HCT116 (cell line): ENCODE measurements at regions not wholly inside any gene's neighbourhood (a gene's known extent, or its start where the extent isn't known, plus 50 kb on each side); places are given as distances from the start of the nearest gene placed in this dataset.

ENCODE experiments used
- ATAC-seq: fragments of 200-7000 bp; cut with Tn5 transposase; 2 replicates; pipeline ENCODE4 v1.9.1; 2020; ENCODE audit warnings: mild to moderate bottlenecking, moderate library complexity
- BruUV-seq: library from RNA; stranded (reverse); fragments of 400-500 nt; replicated peaks from 2 replicates; lab custom pipeline; 2021; lab: Mats Ljungman, UMichigan
- CTCF ChIA-PET: fragments of 300-600 bp; sonication (Branson Sonifier 250); formaldehyde crosslinking; loops from one replicate; lab custom pipeline; 2021; ENCODE audit warnings: antibody characterized with exemption; lab: Charles Lee
- POLR2A ChIA-PET: fragments of 300-600, 350-600 bp; sonication (Branson Sonifier 250); formaldehyde crosslinking; loops from one replicate; lab custom pipeline; 2021; ENCODE audit warnings: antibody characterized with exemption; lab: Charles Lee
- RAD21 ChIA-PET, 2 experiments: fragments of 300-600 bp; sonication (Branson Sonifier 250); formaldehyde crosslinking; loops; one replicate each; lab custom pipeline; 2023; ENCODE audit warnings: low total read pairs in 2 of 2; ENCODE audit not compliant: uncharacterized antibody in 2 of 2, unreplicated experiment in 2 of 2, low non-redundant PET in 1 of 2; lab: Charles Lee
- DNase-seq: peaks from one replicate; pipeline ENCODE4 v3.0.0-alpha.2; 2010; ENCODE audit warnings: low read depth, low spot score
- H2AFZ ChIP-seq: fragments of 200-600 bp; shearing (Covaris generic), sonication (generic); 2 replicates; pipeline ENCODE4 v1.6.1; 2017; ENCODE audit warnings: low read depth, mixed run types, mixed read lengths, antibody characterized with exemption, low read length; ENCODE audit not compliant: poor library complexity, severe bottlenecking
- H3K27ac ChIP-seq: 2 replicates; pipeline ENCODE4 v1.5.1; 2012; ENCODE audit warnings: low read depth, low read length
- H3K27me3 ChIP-seq: fragments of 200-600 bp; sonication (generic); 2 replicates; pipeline ENCODE4 v1.6.1; 2016; ENCODE audit warnings: mixed run types, low read length, mixed read lengths; ENCODE audit not compliant: insufficient read depth
- H3K36me3 ChIP-seq, 2 experiments: fragments of 200-500 bp in 1 of 2; fragments of 200-600 bp in 1 of 2; sonication (Bioruptor generic) in 1 of 2; sonication (generic) in 1 of 2; 2 replicates each; pipeline versions ENCODE4 v1.5.1 to v1.6.1; 2014 to 2016; ENCODE audit warnings: low read length in 2 of 2, inconsistent platforms in 1 of 2, mixed read lengths in 1 of 2, mixed run types in 1 of 2; ENCODE audit not compliant: insufficient read depth in 2 of 2, control insufficient read depth in 1 of 2
- H3K4me1 ChIP-seq, 2 experiments: fragments of 200-600 bp in 1 of 2; sonication (generic) in 1 of 2; 2 replicates each; pipeline versions ENCODE4 v1.5.1 to v1.6.1; 2012 to 2017; ENCODE audit warnings: low read length in 2 of 2, inconsistent platforms in 1 of 2, mild to moderate bottlenecking in 1 of 2, mixed read lengths in 1 of 2, mixed run types in 1 of 2, moderate library complexity in 1 of 2; ENCODE audit not compliant: insufficient read depth in 2 of 2, control insufficient read depth in 1 of 2
- H3K4me2 ChIP-seq: fragments of 200-600 bp; sonication (generic); 2 replicates; pipeline ENCODE4 v1.6.1; 2017; ENCODE audit warnings: mixed run types, low read length, mixed read lengths
- H3K4me3 ChIP-seq, 2 experiments: fragments of 200-600 bp in 1 of 2; sonication (generic) in 1 of 2; replicated peaks in 1 of 2; 2 replicates each; pipeline ENCODE4 v1.5.1; 2011 to 2016; ENCODE audit warnings: low read length in 2 of 2, control low read depth in 1 of 2, low read depth in 1 of 2, mild to moderate bottlenecking in 1 of 2, mixed read lengths in 1 of 2, mixed run types in 1 of 2
- H3K79me2 ChIP-seq: fragments of 200-600 bp; sonication (generic); 2 replicates; pipeline ENCODE4 v1.6.1; 2017; ENCODE audit warnings: mild to moderate bottlenecking, mixed run types, low read length, moderate library complexity, mixed read lengths; ENCODE audit not compliant: insufficient read depth
- H3K9ac ChIP-seq: fragments of 200-600 bp; sonication (generic); 2 replicates; pipeline ENCODE4 v1.6.1; 2016; ENCODE audit warnings: low read length, mixed read lengths
- H3K9me2 ChIP-seq: fragments of 200-600 bp; sonication (generic), shearing (Covaris generic); 2 replicates; pipeline ENCODE4 v1.6.1; 2017; ENCODE audit warnings: mixed run types, mild to moderate bottlenecking, moderate library complexity; ENCODE audit not compliant: insufficient read depth
- H3K9me3 ChIP-seq, 2 experiments: fragments of 200-500 bp in 1 of 2; fragments of 200-600 bp in 1 of 2; sonication (Bioruptor generic) in 1 of 2; sonication (generic) in 1 of 2; 2 replicates each; pipeline ENCODE4 v1.6.1; 2014 to 2017; ENCODE audit warnings: low read length in 2 of 2, mixed read lengths in 2 of 2, inconsistent platforms in 1 of 2, low read depth in 1 of 2, mild to moderate bottlenecking in 1 of 2, mixed run types in 1 of 2, moderate library complexity in 1 of 2; ENCODE audit not compliant: control insufficient read depth in 1 of 2, insufficient read depth in 1 of 2
- H4K20me1 ChIP-seq: fragments of 200-600 bp; sonication (generic), shearing (Covaris generic); 2 replicates; pipeline ENCODE4 v1.6.1; 2017; ENCODE audit warnings: mixed run types, mild to moderate bottlenecking, moderate library complexity; ENCODE audit not compliant: insufficient read depth
- CBX3 ChIP-seq: IDR thresholded peaks from 2 replicates; pipeline ENCODE4 v1.6.1; 2012; ENCODE audit warnings: low read depth
- CEBPB ChIP-seq: IDR thresholded peaks from 2 replicates; pipeline ENCODE4 v1.6.1; 2012; ENCODE audit warnings: low read depth
- CTCF ChIP-seq, 3 experiments: fragments of 200-600 bp in 1 of 3; sonication (generic) in 1 of 3; IDR thresholded peaks in 2 of 3; conservative IDR thresholded peaks in 1 of 3; 2 replicates each; pipeline ENCODE4 v1.5.1; 2012 to 2017; ENCODE audit warnings: low read depth in 2 of 3, low read length in 2 of 3, antibody characterized with exemption in 1 of 3, borderline replicate concordance in 1 of 3, control low read depth in 1 of 3, mild to moderate bottlenecking in 1 of 3, mixed read lengths in 1 of 3, mixed run types in 1 of 3, moderate library complexity in 1 of 3; ENCODE audit not compliant: insufficient read depth in 1 of 3
- EZH2 ChIP-seq: fragments of 200-600 bp; sonication (generic); IDR thresholded peaks from 2 replicates; pipeline ENCODE4 v1.6.1; 2017; ENCODE audit warnings: antibody characterized with exemption, mixed run types
- FOSL1 ChIP-seq: IDR thresholded peaks from 2 replicates; pipeline ENCODE4 v1.6.1; 2012; ENCODE audit warnings: low read depth
- JUND ChIP-seq: IDR thresholded peaks from 2 replicates; pipeline ENCODE4 v1.6.1; 2012
- MAX ChIP-seq: IDR thresholded peaks from 2 replicates; pipeline ENCODE4 v1.6.1; 2012
- POLR2A ChIP-seq: IDR thresholded peaks from 2 replicates; pipeline ENCODE4 v1.7.0; 2011; ENCODE audit warnings: borderline replicate concordance; ENCODE audit not compliant: insufficient read depth, insufficient read length; ENCODE audit errors: extremely low read depth
- POLR2AphosphoS5 ChIP-seq: IDR thresholded peaks from 2 replicates; pipeline ENCODE4 v1.6.1; 2011; ENCODE audit warnings: mild to moderate bottlenecking, low read depth, low read length, moderate library complexity
- SIN3A ChIP-seq: IDR thresholded peaks from 2 replicates; pipeline ENCODE4 v1.6.1; 2012; ENCODE audit warnings: low read depth
- SRF ChIP-seq: IDR thresholded peaks from 2 replicates; pipeline ENCODE4 v1.6.1; 2012; ENCODE audit warnings: low read depth
- TCF7L2 ChIP-seq: IDR thresholded peaks from 2 replicates; pipeline ENCODE4 v1.7.0; 2011; ENCODE audit warnings: borderline replicate concordance, inconsistent platforms; ENCODE audit not compliant: insufficient read depth, insufficient read length; ENCODE audit errors: extremely low read depth
- ZBTB33 ChIP-seq: IDR thresholded peaks from 2 replicates; pipeline ENCODE4 v1.6.1; 2011; ENCODE audit warnings: mild to moderate bottlenecking, low read length, moderate library complexity; ENCODE audit not compliant: insufficient replicate concordance; ENCODE audit errors: extremely low read depth
- intact Hi-C: fragments of 100-400 bp; cut with micrococcal nuclease; formaldehyde crosslinking; loops from 2 replicates; pipeline ENCODE4 v1.10.0; 2022

GRCh38 chr3:192061426-192061825, 600.5 kb downstream of the PYDC2 start (continued):
- no peak for TF ChIP-seq CTCF (IDR thresholded peaks at IDR 0.05 in 2 of 3, conservative IDR thresholded peaks at IDR 0.05 in 1 of 3; ENCODE audit: borderline replicate concordance in 1 of 3, insufficient read depth in 1 of 3, low read depth in 2 of 3, low read length in 2 of 3)
- no peak for TF ChIP-seq CBX3
- no peak for TF ChIP-seq FOSL1
- TF ChIP-seq POLR2AphosphoS5: no peak
- no peak for TF ChIP-seq SIN3A
- TF ChIP-seq MAX: no peak
- TF ChIP-seq EZH2: no peak

GRCh38 chr3:192062186-192062585, 601.2 kb downstream of the PYDC2 start:
- Histone ChIP-seq H3K27me3 (no peaks in the 10 kb centered on the region), H3K27ac (no peak overlapping the region), H3K4me1 (no peaks in the 10 kb centered on the region)
- ATAC-seq: no peak
- intact Hi-C loops: no loop called here
- POLR2A ChIA-PET: no interaction called here
- BruUV-seq: no TSS peak
- TF ChIP-seq CEBPB: no peak
- no peak for TF ChIP-seq ZBTB33
- no peak for TF ChIP-seq JUND
- TF ChIP-seq TCF7L2: no peak
- no peak for TF ChIP-seq FOSL1
- no peak for TF ChIP-seq POLR2A
- no peak for TF ChIP-seq CBX3
- no peak for TF ChIP-seq CTCF (IDR thresholded peaks at IDR 0.05 in 2 of 3, conservative IDR thresholded peaks at IDR 0.05 in 1 of 3; ENCODE audit: borderline replicate concordance in 1 of 3, insufficient read depth in 1 of 3, low read depth in 2 of 3, low read length in 2 of 3)
- TF ChIP-seq SRF: no peak
- TF ChIP-seq, all 23 proteins: peak for 0
- no peak overlapping the region for H3K4me2 ChIP-seq
- no peaks in the 10 kb centered on the region for H3K79me2 ChIP-seq
- no peak for DNase-seq
- H4K20me1 ChIP-seq: no peaks in the 10 kb centered on the region
- no peak overlapping the region for H3K9ac ChIP-seq
- H3K4me3 ChIP-seq: no peak overlapping the region
- no peak overlapping the region for H2AFZ ChIP-seq
- H3K36me3 ChIP-seq: no peaks in the 10 kb centered on the region
- H3K9me2 ChIP-seq: no peaks in the 10 kb centered on the region
- H3K9me3 ChIP-seq: no peaks in the 10 kb centered on the region
- ChIA-PET RAD21 (no interaction called here), CTCF (no interaction called here)
